ENCODE measurements at regions not wholly inside any gene's neighbourhood (a gene's known extent, or its start where the extent isn't known, plus 50 kb on each side); places are given as distances from the start of the nearest gene placed in this dataset.
"Not testable (repeated sequence)": the region's sequence is repeated elsewhere in the genome, so short reads cannot be mapped to it uniquely, and the experiment has no call there.

GRCh38 chr2:226327830-226328229 is 471.8 kb downstream of the IRS1 start:
- DNase-seq (ENCODE audit: low spot score): no peak

GRCh38 chr2:226325526-226325925 is 474.1 kb downstream of the IRS1 start:
- no peak for DNase-seq (ENCODE audit: low spot score)

- DNase-seq (ENCODE audit: low spot score): no peak
These were observed 479.3 kb downstream of the IRS1 start for GRCh38 chr2:226320076-226320948.

GRCh38 chr2:226317970-226318369 is 481.6 kb downstream of the IRS1 start:
- DNase-seq (ENCODE audit: low spot score): no peak

GRCh38 chr2:226313060-226313459 is 486.6 kb downstream of the IRS1 start:
- DNase-seq (ENCODE audit: low spot score): no peak

- DNase-seq (ENCODE audit: low spot score): no peak
These were observed 487.5 kb downstream of the IRS1 start for GRCh38 chr2:226312155-226312554.

- no peak for DNase-seq (ENCODE audit: low spot score)
These were observed 489.5 kb downstream of the IRS1 start for GRCh38 chr2:226310146-226310545.

- DNase-seq (ENCODE audit: low spot score): no peak
These were observed 490.6 kb downstream of the IRS1 start for GRCh38 chr2:226308986-226309385.

- no peak for DNase-seq (ENCODE audit: low spot score)
These were observed 491.3 kb downstream of the IRS1 start for GRCh38 chr2:226308323-226308680.

GRCh38 chr2:226307487-226308322 is 491.9 kb downstream of the IRS1 start:
- no peak for DNase-seq (ENCODE audit: low spot score)

GRCh38 chr2:226306969-226307368 is 492.7 kb downstream of the IRS1 start:
- DNase-seq (ENCODE audit: low spot score): no peak

GRCh38 chr2:226304308-226304707 is 495.3 kb downstream of the IRS1 start:
- DNase-seq (ENCODE audit: low spot score): no peak

- no peak for DNase-seq (ENCODE audit: low spot score)
These were observed 495.9 kb downstream of the IRS1 start for GRCh38 chr2:226303707-226304106.

GRCh38 chr2:226300196-226300886 is 499.3 kb downstream of the IRS1 start:
- DNase-seq (ENCODE audit: low spot score): no peak

GRCh38 chr2:226299771-226300170 is 499.8 kb downstream of the IRS1 start:
- no peak for DNase-seq (ENCODE audit: low spot score)

- DNase-seq (ENCODE audit: low spot score): no peak
These were observed 503.9 kb downstream of the IRS1 start for GRCh38 chr2:226295681-226296080.

GRCh38 chr2:226295123-226295522 is 504.5 kb downstream of the IRS1 start:
- DNase-seq (ENCODE audit: low spot score): no peak

- DNase-seq (ENCODE audit: low spot score): not testable (repeated sequence)
These were observed 508.3 kb downstream of the IRS1 start for GRCh38 chr2:226291281-226291680.

GRCh38 chr2:226286916-226287315 is 512.7 kb downstream of the IRS1 start:
- no peak for DNase-seq (ENCODE audit: low spot score)

GRCh38 chr2:226283796-226284195 is 515.8 kb downstream of the IRS1 start:
- no peak for DNase-seq (ENCODE audit: low spot score)

GRCh38 chr2:226282151-226282550 is 517.5 kb downstream of the IRS1 start:
- DNase-seq (ENCODE audit: low spot score): no peak

- not testable (repeated sequence) for DNase-seq (ENCODE audit: low spot score)
These were observed 519.5 kb downstream of the IRS1 start for GRCh38 chr2:226280136-226280535.

GRCh38 chr2:226275215-226275614 is 524.4 kb downstream of the IRS1 start:
- no peak for DNase-seq (ENCODE audit: low spot score)

Data from CD4-positive, alpha-beta T cell treated with Interleukin-6 at 100 ng/mL for 8 hours (primary cell).